Right cardiac atrium (tissue), 5 donors: ENCODE measurements at regions not wholly inside any gene's neighbourhood (a gene's known extent, or its start where the extent isn't known, plus 50 kb on each side); places are given as distances from the start of the nearest gene placed in this dataset.

Source experiments
- ATAC-seq, 2 donors: fragments of 200-7000 bp; cut with Tn5 transposase; one replicate each; pipeline versions ENCODE4 v1.8.0 to v1.9.1; 2020; ENCODE audit warnings: moderate library complexity in 2 of 2, mild to moderate bottlenecking in 1 of 2
- DNase-seq, 3 donors: peaks; one replicate each; pipeline ENCODE4 v3.0.0-alpha.2; 2020
- H3K27ac ChIP-seq: one replicate; pipeline ENCODE4 v1.5.1; 2013; ENCODE audit warnings: mild to moderate bottlenecking, low read length, control low read depth, moderate library complexity
- H3K27me3 ChIP-seq: one replicate; pipeline ENCODE4 v1.6.1; 2013; ENCODE audit not compliant: control insufficient read depth, insufficient read depth
- H3K4me1 ChIP-seq: one replicate; pipeline ENCODE4 v1.6.1; 2013; ENCODE audit warnings: low read length; ENCODE audit not compliant: control insufficient read depth, insufficient read depth
- H3K4me3 ChIP-seq: one replicate; pipeline ENCODE4 v1.5.1; 2013; ENCODE audit warnings: low read length, control low read depth
- H3K9me3 ChIP-seq: one replicate; pipeline ENCODE4 v1.6.1; 2013; ENCODE audit warnings: low read length; ENCODE audit not compliant: control insufficient read depth
- WGBS: extraction: QIAGEN DNeasy Blood & Tissue Kit; methylation state at CpG from one replicate; pipeline ENCODE4 v1.1.7; 2013; 5-methylcytosine and 5-hydroxymethylcytosine counted together
- intact Hi-C, 4 donors: fragments of 100-400 bp; cut with DNase I; formaldehyde crosslinking; loops; one replicate each; pipeline versions ENCODE4 v1.11.0 to v1.14.0; 2022 to 2023
- donor health status: healthy with polysubstance abuse.
- donor health status: DM: no; HTN: yes; CAD: no.
- donor health status: DM: no; HTN: no; CAD: no.
- donor health status: DM: no; HTN: yes; CAD: no; lungs with severe emphysema.
- donor health status: DM: yes; HTN: yes; CAD: no.

GRCh38 chr13:68784275-68784674 lies 1323.4 kb upstream of the ATXN8OS start:
- ATAC-seq (no peak), DNase-seq (no peak)
- no peak overlapping the region for H3K4me3 ChIP-seq
- H3K9me3 ChIP-seq, result no peaks in the 10 kb centered on the region
- no peaks in the 10 kb centered on the region for H3K27me3 ChIP-seq
- H3K27ac ChIP-seq, result no peak overlapping the region
- no peaks in the 10 kb centered on the region for H3K4me1 ChIP-seq
- intact Hi-C loops, result no loop called here

DNA sequence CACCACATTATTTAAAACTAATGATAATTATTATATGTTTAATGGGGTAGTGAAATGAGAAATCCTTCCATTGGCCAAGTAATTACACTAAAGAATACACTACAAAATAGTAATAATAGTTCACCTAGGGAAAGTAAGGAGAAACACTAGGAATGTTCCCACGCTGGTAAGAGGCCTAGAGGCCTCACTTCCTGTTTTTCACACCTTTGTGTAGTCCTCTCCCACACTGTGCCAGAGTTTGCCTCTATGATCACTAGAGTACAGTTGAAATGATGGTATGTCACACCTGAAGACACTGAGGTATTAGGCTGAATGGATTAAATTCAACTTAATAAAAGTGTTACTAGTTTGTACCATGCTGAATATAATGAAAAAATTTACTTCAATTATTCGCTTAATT lies 1348.0 kb upstream of the ATXN8OS start:
- DNase-seq (no peak), ATAC-seq (no peak)
- Histone ChIP-seq H3K4me3 (no peak overlapping the region), H3K4me1 (no peaks in the 10 kb centered on the region), H3K27ac (no peak overlapping the region), H3K27me3 (no peaks in the 10 kb centered on the region), H3K9me3 (no peaks in the 10 kb centered on the region)
- intact Hi-C loops, result no loop called here
- WGBS, result 69% methylated on average over 2 of the region's 2 CpGs

DNA sequence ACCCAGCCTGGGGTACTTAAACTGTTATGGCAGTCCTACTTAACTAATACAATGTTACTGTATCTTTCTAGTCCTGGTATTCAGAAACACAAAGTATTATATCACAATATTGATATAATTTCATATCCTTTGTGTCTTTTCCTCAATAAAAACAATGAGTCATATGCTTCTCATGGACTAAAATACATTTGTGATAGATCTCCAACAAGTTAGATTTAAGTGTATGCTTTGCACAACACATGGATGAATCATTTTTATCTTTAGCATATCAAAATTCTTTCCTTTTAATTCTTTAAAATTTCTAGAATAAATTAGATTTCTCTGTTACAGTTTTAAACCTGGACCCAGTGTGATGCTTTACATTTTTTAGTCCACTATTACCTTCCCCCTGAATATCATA lies 1357.8 kb upstream of the ATXN8OS start:
- no peaks in the 10 kb centered on the region for H3K9me3 ChIP-seq
- intact Hi-C loops, result no loop called here
- no peak overlapping the region for H3K4me3 ChIP-seq
- no peaks in the 10 kb centered on the region for H3K27me3 ChIP-seq
- H3K27ac ChIP-seq, result no peak overlapping the region
- H3K4me1 ChIP-seq, result no peaks in the 10 kb centered on the region
- no peak for ATAC-seq
- no peak for DNase-seq

DNA sequence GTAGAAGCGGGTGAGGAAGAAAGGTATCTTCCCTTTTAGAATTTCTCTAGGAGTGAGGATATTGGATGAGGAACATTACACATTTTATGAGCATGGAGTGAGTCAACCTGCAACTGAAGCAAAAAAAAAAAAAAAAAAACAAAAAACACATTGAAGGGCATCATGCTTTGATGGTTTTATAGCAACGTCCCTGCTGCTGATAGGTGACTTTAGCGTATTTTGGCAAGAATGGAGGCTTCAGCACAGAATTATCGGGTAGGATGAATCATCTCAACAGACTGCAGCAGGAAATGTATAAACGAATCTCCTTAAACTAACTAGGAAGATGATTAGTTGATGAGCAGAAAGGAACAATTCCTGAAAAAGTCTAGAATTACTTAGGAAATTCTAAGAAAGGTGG lies 1359.6 kb upstream of the ATXN8OS start:
- WGBS, result 67% methylated on average over 5 of the region's 5 CpGs
- no peaks in the 10 kb centered on the region for H3K27me3 ChIP-seq
- H3K27ac ChIP-seq, result no peak overlapping the region
- no peak overlapping the region for H3K4me3 ChIP-seq
- H3K9me3 ChIP-seq, result no peaks in the 10 kb centered on the region
- ATAC-seq (no peak), DNase-seq (no peak)
- no peaks in the 10 kb centered on the region for H3K4me1 ChIP-seq
- intact Hi-C loops, result no loop called here

DNA sequence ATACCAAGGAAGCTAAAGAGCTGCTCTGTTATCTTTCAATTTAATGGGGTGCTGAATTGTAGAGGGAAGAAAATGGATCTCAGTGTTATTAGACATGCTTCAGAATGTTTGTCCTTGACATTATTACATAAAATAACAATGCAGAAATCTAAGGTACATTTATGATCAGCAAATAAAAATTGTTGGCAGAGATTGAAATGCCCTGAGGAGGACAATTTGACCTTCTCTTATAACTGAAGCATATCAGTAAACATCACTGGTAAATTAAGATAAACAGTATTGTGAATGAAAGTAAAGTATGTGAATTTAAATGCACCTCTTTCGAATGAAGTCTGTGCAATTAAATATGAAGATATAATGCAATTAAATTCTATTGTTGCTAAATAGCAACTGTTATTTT lies 1362.1 kb upstream of the ATXN8OS start:
- H3K27ac ChIP-seq, result no peak overlapping the region
- H3K27me3 ChIP-seq, result no peaks in the 10 kb centered on the region
- H3K4me3 ChIP-seq, result no peak overlapping the region
- no peaks in the 10 kb centered on the region for H3K9me3 ChIP-seq
- intact Hi-C loops, result no loop called here
- H3K4me1 ChIP-seq, result no peaks in the 10 kb centered on the region
- 83% methylated on average over 1 of the region's 1 CpG for WGBS
- ATAC-seq (no peak), DNase-seq (no peak)

DNA sequence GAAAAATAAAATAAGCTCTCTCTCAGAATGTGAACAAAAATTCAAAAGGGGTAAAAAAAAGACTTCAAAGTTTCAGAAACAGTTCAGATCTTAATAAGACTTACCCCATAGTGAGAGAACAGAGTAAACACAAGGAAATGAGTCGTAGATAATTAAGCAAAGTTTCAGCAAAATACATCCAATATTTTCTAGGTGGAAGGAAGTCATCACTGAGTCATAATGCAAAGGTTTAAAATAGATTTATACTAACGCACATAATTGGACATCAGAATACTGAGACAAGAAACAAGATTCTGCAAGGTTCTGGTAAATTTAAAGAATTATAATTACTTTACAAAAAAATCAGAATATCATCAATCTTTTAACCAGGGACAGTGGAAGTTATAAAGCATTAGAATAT lies 1370.7 kb upstream of the ATXN8OS start:
- Histone ChIP-seq H3K27me3 (no peaks in the 10 kb centered on the region), H3K4me1 (no peaks in the 10 kb centered on the region), H3K9me3 (no peaks in the 10 kb centered on the region), H3K27ac (no peak overlapping the region), H3K4me3 (no peak overlapping the region)
- 45% methylated on average over 2 of the region's 2 CpGs for WGBS
- no peak for ATAC-seq
- intact Hi-C loops, result no loop called here
- no peak for DNase-seq

- intact Hi-C loops, result no loop called here
- ATAC-seq (no peak), DNase-seq (no peak)
- no peaks in the 10 kb centered on the region for H3K4me1 ChIP-seq
- 63% methylated on average over 4 of the region's 4 CpGs for WGBS
- H3K9me3 ChIP-seq, result no peaks in the 10 kb centered on the region
- no peaks in the 10 kb centered on the region for H3K27me3 ChIP-seq
- no peak overlapping the region for H3K27ac ChIP-seq
- no peak overlapping the region for H3K4me3 ChIP-seq
Measured at GRCh38 chr13:68727798-68728197, 1379.8 kb upstream of the ATXN8OS start.

GRCh38 chr13:68727165-68727564 lies 1380.5 kb upstream of the ATXN8OS start:
- WGBS, result 86% methylated on average over 1 of the region's 1 CpG
- no peaks in the 10 kb centered on the region for H3K4me1 ChIP-seq
- intact Hi-C loops, result no loop called here
- no peaks in the 10 kb centered on the region for H3K9me3 ChIP-seq
- DNase-seq, result no peak
- no peak for ATAC-seq
- H3K27ac ChIP-seq, result no peak overlapping the region
- no peaks in the 10 kb centered on the region for H3K27me3 ChIP-seq
- no peak overlapping the region for H3K4me3 ChIP-seq

DNA sequence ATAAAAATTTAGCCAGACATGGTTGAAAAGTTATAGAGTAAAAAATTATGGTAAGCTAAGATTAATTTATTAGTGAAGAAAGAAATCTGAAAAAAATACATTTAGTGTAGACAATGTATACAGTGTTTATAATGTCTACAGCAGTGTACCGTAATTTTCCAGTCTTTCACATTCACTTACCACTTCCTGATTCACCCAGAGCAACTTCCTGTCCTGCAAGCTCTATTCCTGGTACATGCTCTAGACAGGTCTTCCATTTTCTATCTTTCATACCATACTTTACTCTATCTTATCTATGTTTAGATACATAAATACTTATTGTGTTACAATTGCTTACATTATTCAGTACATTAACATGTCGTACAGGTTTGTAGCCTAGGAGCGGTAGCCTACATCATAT lies 1387.8 kb upstream of the ATXN8OS start:
- 86% methylated on average over 3 of the region's 3 CpGs for WGBS
- Histone ChIP-seq H3K4me3 (no peak overlapping the region), H3K9me3 (no peaks in the 10 kb centered on the region), H3K27ac (no peak overlapping the region), H3K4me1 (no peaks in the 10 kb centered on the region), H3K27me3 (no peaks in the 10 kb centered on the region)
- intact Hi-C loops, result no loop called here
- DNase-seq (no peak), ATAC-seq (no peak)

- DNase-seq, result no peak
- 40% methylated on average over 2 of the region's 2 CpGs for WGBS
- no peak for ATAC-seq
- Histone ChIP-seq H3K27me3 (no peaks in the 10 kb centered on the region), H3K4me1 (no peaks in the 10 kb centered on the region), H3K9me3 (no peaks in the 10 kb centered on the region), H3K27ac (no peak overlapping the region), H3K4me3 (no peak overlapping the region)
- intact Hi-C loops, result no loop called here
Measured at GRCh38 chr13:68715651-68716050, 1392.0 kb upstream of the ATXN8OS start.

GRCh38 chr13:68714292-68714691 lies 1393.3 kb upstream of the ATXN8OS start:
- intact Hi-C loops, result no loop called here
- no peak for ATAC-seq
- no peak overlapping the region for H3K27ac ChIP-seq
- no peak for DNase-seq
- no peaks in the 10 kb centered on the region for H3K4me1 ChIP-seq
- H3K27me3 ChIP-seq, result no peaks in the 10 kb centered on the region
- H3K4me3 ChIP-seq, result no peak overlapping the region
- H3K9me3 ChIP-seq, result no peaks in the 10 kb centered on the region
- 27% methylated on average over 2 of the region's 2 CpGs for WGBS

GRCh38 chr13:68713394-68713793 lies 1394.2 kb upstream of the ATXN8OS start:
- Histone ChIP-seq H3K27ac (no peak overlapping the region), H3K27me3 (no peaks in the 10 kb centered on the region), H3K9me3 (no peaks in the 10 kb centered on the region), H3K4me3 (no peak overlapping the region), H3K4me1 (no peaks in the 10 kb centered on the region)
- WGBS, result 87% methylated on average over 1 of the region's 1 CpG
- intact Hi-C loops, result no loop called here
- DNase-seq (no peak), ATAC-seq (no peak)
